Left ventricle myocardium superior (tissue), 1 donor: ENCODE measurements at regions not wholly inside any gene's neighbourhood (a gene's known extent, or its start where the extent isn't known, plus 50 kb on each side); places are given as distances from the start of the nearest gene placed in this dataset.
A peak's percentile ranks its signal among the peaks of the same experiment; 100 is the strongest.

Experiments
- ATAC-seq: fragments of 200-7000 bp; cut with Tn5 transposase; one replicate; pipeline ENCODE4 v1.9.1; 2020; ENCODE audit warnings: mild to moderate bottlenecking, moderate library complexity
- DNase-seq: peaks from one replicate; pipeline ENCODE4 v3.0.0-alpha.2; 2020
- intact Hi-C: fragments of 100-400 bp; cut with micrococcal nuclease; formaldehyde crosslinking; loops from one replicate; pipeline ENCODE4 v1.11.0; 2022
- donor health status: DM: no; HTN: yes; CAD: no; lungs with severe emphysema.

- intact Hi-C loops = no loop called here
- ATAC-seq (no peak), DNase-seq (no peak)
Measured at GRCh38 chr16:64133366-64133765, 988.5 kb downstream of the CDH11 start.

- peak; percentile 15 for DNase-seq
- intact Hi-C loops = no loop called here
- no peak for ATAC-seq
Measured at GRCh38 chr16:64132759-64133361, 989.0 kb downstream of the CDH11 start.

- no peak for DNase-seq
- intact Hi-C loops = no loop called here
Measured at GRCh38 chr16:64132190-64132589, 989.7 kb downstream of the CDH11 start.

GRCh38 chr16:64131423-64131822, 990.4 kb downstream of the CDH11 start:
- ATAC-seq (no peak), DNase-seq (no peak)
- intact Hi-C loops = no loop called here

More at GRCh38 chr16:64132190-64132589, 989.7 kb downstream of the CDH11 start:
- ATAC-seq = no peak

GRCh38 chr16:64130140-64130539, 991.7 kb downstream of the CDH11 start:
- DNase-seq (no peak), ATAC-seq (no peak)
- intact Hi-C loops = no loop called here

- ATAC-seq = no peak
- no peak for DNase-seq
- intact Hi-C loops = no loop called here
Measured at GRCh38 chr16:64122177-64122576, 999.7 kb downstream of the CDH11 start.

- intact Hi-C loops = no loop called here
- no peak for ATAC-seq
Measured at GRCh38 chr16:64121473-64121872, 1000.4 kb downstream of the CDH11 start.

GRCh38 chr16:64116151-64116550, 1005.7 kb downstream of the CDH11 start:
- ATAC-seq (no peak), DNase-seq (no peak)
- intact Hi-C loops = no loop called here

More at GRCh38 chr16:64121473-64121872, 1000.4 kb downstream of the CDH11 start:
- DNase-seq = no peak

- ATAC-seq = no peak
- intact Hi-C loops = no loop called here
- DNase-seq = no peak
Measured at GRCh38 chr16:64109241-64109640, 1012.6 kb downstream of the CDH11 start.

GRCh38 chr16:64102654-64103053, 1019.2 kb downstream of the CDH11 start:
- ATAC-seq (no peak), DNase-seq (no peak)
- intact Hi-C loops = no loop called here

GRCh38 chr16:64098451-64098850, 1023.4 kb downstream of the CDH11 start:
- DNase-seq = no peak
- intact Hi-C loops = no loop called here
- ATAC-seq = no peak

GRCh38 chr16:64096689-64097088, 1025.2 kb downstream of the CDH11 start:
- DNase-seq = no peak
- intact Hi-C loops = no loop called here
- ATAC-seq = no peak

- ATAC-seq = no peak
- intact Hi-C loops = no loop called here
- DNase-seq = no peak
Measured at GRCh38 chr16:64094992-64095634, 1026.8 kb downstream of the CDH11 start.

GRCh38 chr16:64094181-64094965, 1027.5 kb downstream of the CDH11 start:
- DNase-seq (no peak), ATAC-seq (peak; percentile 29)
- intact Hi-C loops = no loop called here

- DNase-seq (no peak), ATAC-seq (no peak)
- intact Hi-C loops = no loop called here
Measured at GRCh38 chr16:64092271-64092670, 1029.6 kb downstream of the CDH11 start.

GRCh38 chr16:64090327-64090726, 1031.5 kb downstream of the CDH11 start:
- intact Hi-C loops = no loop called here
- ATAC-seq (no peak), DNase-seq (no peak)

- ATAC-seq = peak; percentile 45
- no peak for DNase-seq
- intact Hi-C loops = no loop called here
Measured at GRCh38 chr16:64089697-64090096, 1032.2 kb downstream of the CDH11 start.

GRCh38 chr16:64088838-64089237, 1033.0 kb downstream of the CDH11 start:
- intact Hi-C loops = no loop called here
- no peak for ATAC-seq
- DNase-seq = no peak

- ATAC-seq = no peak
- intact Hi-C loops = no loop called here
- no peak for DNase-seq
Measured at GRCh38 chr16:64085296-64085695, 1036.6 kb downstream of the CDH11 start.

GRCh38 chr16:64084706-64085105, 1037.2 kb downstream of the CDH11 start:
- no peak for ATAC-seq
- intact Hi-C loops = no loop called here
- no peak for DNase-seq
